IMR-90 (cell line): ENCODE measurements at regions not wholly inside any gene's neighbourhood (a gene's known extent, or its start where the extent isn't known, plus 50 kb on each side); places are given as distances from the start of the nearest gene placed in this dataset.

Experiments
- BHLHE40 ChIP-seq: fragments of 150-350 bp; IDR thresholded peaks from 2 replicates; pipeline ENCODE4 v1.6.1; 2016; ENCODE audit warnings: mild to moderate bottlenecking, low read depth, low read length
- CEBPB ChIP-seq: IDR thresholded peaks from 2 replicates; pipeline ENCODE4 v1.6.1; 2012; ENCODE audit warnings: low read depth, low read length, improper control_type of control experiment
- CHD1 ChIP-seq: IDR thresholded peaks from 2 replicates; pipeline ENCODE4 v1.6.1; 2012; ENCODE audit warnings: low read depth, low read length, improper control_type of control experiment
- MAZ ChIP-seq: IDR thresholded peaks from 2 replicates; pipeline ENCODE4 v1.6.1; 2012; ENCODE audit warnings: low read depth, mild to moderate bottlenecking, low read length, improper control_type of control experiment, moderate library complexity, borderline replicate concordance
- MXI1 ChIP-seq: IDR thresholded peaks from 2 replicates; pipeline ENCODE4 v1.6.1; 2012; ENCODE audit warnings: low read depth, mild to moderate bottlenecking, low read length, moderate library complexity, borderline replicate concordance
- POLR2A ChIP-seq: IDR thresholded peaks from 2 replicates; pipeline ENCODE4 v1.6.1; 2012; ENCODE audit warnings: mild to moderate bottlenecking, low read depth, low read length
- RFX5 ChIP-seq: IDR thresholded peaks from 2 replicates; pipeline ENCODE4 v1.8.0; 2012; ENCODE audit warnings: low read depth, mild to moderate bottlenecking, low read length, moderate library complexity
- TF ChIP-seq, protein P1 (sequence below): conservative IDR thresholded peaks from 2 replicates; pipeline ENCODE4 v1.5.1; 2012; ENCODE audit warnings: mild to moderate bottlenecking, low read depth, low read length, improper control_type of control experiment
- TF ChIP-seq, protein P2 (sequence below): fragments of 150-350 bp; IDR thresholded peaks from 2 replicates; pipeline ENCODE4 v1.6.1; 2017; ENCODE audit warnings: mild to moderate bottlenecking, antibody characterized with exemption, low read length, low read depth

DNA sequence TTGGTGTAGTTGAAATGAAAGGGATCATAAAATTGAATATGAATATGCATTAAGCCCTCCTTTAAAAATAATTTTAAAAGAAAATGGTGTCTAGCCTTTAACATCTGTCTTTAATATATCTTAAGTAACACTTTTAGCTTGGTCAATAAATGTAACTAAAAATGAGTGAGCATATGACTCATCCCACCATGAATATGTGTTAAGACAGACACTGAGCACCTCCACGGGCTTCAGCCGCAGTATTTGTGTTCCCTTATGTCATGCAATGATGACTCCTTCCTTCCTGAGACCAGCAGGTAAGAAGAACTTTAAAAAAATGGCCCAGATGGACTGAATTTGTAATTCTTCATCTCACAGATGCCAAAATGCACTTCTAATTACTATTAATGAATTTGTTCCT is 563.2 kb downstream of the NR2F1-AS1 start:
- TF ChIP-seq, protein P1, sequence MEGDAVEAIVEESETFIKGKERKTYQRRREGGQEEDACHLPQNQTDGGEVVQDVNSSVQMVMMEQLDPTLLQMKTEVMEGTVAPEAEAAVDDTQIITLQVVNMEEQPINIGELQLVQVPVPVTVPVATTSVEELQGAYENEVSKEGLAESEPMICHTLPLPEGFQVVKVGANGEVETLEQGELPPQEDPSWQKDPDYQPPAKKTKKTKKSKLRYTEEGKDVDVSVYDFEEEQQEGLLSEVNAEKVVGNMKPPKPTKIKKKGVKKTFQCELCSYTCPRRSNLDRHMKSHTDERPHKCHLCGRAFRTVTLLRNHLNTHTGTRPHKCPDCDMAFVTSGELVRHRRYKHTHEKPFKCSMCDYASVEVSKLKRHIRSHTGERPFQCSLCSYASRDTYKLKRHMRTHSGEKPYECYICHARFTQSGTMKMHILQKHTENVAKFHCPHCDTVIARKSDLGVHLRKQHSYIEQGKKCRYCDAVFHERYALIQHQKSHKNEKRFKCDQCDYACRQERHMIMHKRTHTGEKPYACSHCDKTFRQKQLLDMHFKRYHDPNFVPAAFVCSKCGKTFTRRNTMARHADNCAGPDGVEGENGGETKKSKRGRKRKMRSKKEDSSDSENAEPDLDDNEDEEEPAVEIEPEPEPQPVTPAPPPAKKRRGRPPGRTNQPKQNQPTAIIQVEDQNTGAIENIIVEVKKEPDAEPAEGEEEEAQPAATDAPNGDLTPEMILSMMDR = no peak
- TF ChIP-seq MAZ (no peak), POLR2A (no peak), CEBPB (peak; percentile 34; the same call in 1 of the 2 replicates), BHLHE40 (peak; percentile 15; the same call in 1 of the 2 replicates), RFX5 (no peak), CHD1 (no peak), MXI1 (no peak)
- TF ChIP-seq, protein P2, sequence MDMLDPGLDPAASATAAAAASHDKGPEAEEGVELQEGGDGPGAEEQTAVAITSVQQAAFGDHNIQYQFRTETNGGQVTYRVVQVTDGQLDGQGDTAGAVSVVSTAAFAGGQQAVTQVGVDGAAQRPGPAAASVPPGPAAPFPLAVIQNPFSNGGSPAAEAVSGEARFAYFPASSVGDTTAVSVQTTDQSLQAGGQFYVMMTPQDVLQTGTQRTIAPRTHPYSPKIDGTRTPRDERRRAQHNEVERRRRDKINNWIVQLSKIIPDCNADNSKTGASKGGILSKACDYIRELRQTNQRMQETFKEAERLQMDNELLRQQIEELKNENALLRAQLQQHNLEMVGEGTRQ = no peak
